NCI-H2227 (cell line): ENCODE measurements at regions not wholly inside any gene's neighbourhood (a gene's known extent, or its start where the extent isn't known, plus 50 kb on each side); places are given as distances from the start of the nearest gene placed in this dataset.
A peak's percentile ranks its signal among the peaks of the same experiment; 100 is the strongest.
"Not testable (repeated sequence)": the region's sequence is repeated elsewhere in the genome, so short reads cannot be mapped to it uniquely, and the experiment has no call there.

Experiments
- DNase-seq: peaks from one replicate; lab custom pipeline; 2025; ENCODE audit not compliant: unreplicated experiment; lab: John Stamatoyannopoulos, UW

DNA sequence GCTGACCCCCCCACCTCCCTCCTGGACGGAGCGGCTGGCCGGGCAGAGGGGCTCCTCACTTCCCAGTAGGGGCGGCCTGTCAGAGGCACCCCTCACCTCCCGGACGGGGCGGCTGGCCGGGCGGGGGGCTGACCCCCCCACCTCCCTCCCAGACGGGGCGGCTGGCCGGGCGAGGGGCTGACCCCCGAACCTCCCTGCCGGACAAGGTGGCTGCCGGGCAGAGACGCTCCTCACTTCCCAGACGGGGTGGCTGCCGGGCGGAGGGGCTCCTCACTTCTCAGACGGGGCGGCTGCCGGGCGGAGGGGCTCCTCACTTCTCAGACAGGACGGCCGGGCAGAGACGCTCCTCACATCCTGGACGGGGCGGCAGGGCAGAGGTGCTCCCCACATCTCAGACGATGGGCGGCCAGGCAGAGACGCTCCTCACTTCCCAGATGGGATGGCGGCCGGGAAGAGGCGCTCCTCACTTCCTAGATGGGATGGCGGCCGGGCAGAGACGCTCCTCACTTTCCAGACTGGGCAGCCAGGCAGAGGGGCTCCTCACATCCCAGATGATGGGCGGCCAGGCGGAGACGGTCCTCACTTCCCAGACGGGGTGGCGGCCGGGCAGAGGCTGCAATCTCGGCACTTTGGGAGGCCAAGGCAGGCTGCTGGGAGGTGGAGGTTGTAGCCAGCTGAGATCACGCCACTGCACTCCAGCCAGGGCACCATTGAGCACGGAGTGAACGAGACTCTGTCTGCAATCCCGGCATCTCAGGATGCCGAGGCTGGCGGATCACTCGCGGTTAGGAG, 66.2 kb upstream of the PAPPA2 start:
- DNase-seq: not testable (repeated sequence)

DNA sequence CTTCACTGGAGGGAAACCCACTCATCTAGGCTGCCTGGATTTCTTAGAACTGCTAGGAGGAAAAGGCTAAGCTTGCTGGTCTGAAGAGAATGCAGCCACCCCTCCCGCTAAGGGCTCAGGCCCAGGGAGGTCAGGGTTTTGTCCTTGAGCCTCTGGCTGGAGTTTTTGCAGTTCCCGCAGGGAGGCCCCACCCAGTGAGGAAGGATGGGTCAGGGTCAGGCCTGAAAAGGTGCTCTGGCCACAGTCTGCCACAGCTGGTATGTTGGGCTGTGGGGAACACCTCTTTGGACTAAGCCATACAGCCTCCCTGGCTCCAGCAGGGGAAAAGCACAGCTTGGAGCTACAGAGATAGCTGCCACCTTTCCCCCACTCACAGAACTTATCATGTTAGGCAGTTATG, 71.4 kb upstream of the PAPPA2 start:
- no peak for DNase-seq

GRCh38 chr1:176384841-176385240, 78.1 kb upstream of the PAPPA2 start:
- no peak for DNase-seq

DNA sequence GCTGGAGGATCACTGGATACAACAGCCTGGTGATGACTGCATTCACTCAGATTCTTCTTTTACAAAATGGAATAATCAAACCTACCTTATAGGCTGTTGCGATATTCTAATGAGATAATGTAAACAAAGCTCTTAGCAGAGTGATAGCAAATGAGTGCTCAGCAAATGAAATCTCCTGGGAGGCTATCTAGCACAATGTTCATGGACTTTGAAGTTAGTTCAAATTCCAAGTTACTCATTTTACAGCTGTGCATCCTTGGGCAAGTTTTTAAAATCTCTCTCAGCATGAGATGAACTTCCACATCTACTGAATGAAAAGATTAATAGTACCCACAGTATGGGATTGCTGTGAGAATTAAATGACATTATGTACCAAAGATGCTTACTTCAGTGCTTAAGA, 80.8 kb upstream of the PAPPA2 start:
- no peak for DNase-seq

GRCh38 chr1:176379626-176380339, 83.2 kb upstream of the PAPPA2 start:
- no peak for DNase-seq

DNA sequence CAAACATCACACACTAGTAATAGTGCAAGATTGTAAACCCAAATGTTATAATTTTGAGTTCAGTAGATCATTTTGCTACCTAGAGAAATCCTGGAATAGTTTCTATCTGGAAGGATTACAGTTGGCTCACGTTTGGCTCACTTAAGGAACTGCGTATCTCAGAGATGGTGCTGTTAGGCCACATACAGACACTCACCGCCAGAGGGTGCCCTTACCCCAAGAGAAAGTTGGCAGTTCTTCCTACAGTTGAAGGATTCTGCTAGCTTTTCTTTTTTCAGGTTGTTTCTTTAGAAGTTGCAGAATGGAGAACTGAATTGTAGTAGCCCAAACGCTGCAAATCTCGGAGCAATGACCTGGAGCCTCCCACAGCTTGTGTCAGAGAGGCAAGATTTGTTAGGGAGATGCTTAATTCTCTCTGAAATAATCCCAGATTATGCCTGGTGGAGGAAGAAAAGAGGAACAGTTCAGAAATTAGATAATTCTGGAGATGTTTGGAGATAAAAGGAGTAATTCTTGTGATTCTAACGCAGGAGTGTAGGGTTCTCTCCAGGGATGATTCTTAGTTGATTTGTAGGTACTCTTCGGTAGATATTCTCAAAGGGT, 87.9 kb upstream of the PAPPA2 start:
- peak; percentile 76 for DNase-seq

GRCh38 chr1:176364236-176364905, 98.6 kb upstream of the PAPPA2 start:
- DNase-seq: peak; percentile 18

GRCh38 chr1:176349135-176349715, 113.8 kb upstream of the PAPPA2 start:
- peak; percentile 21 for DNase-seq

DNA sequence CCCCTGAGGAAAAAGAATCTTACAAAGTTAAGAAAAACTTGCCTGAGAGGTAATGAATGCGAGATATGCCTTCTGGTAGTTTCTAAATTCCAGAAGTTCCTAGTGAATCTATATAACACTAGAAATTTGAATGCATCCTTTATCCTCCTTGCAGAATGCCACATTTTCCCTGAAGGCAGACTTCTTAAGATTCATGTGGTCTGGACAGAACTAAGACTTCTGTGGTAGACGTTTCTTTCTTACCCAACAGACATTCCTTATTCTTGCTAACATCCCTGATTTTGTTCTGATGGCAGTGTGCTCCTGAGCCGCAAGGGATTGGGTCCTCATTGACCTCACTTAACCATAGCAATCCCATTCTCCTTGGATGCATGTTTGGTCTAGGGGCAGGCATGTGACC, 121.3 kb upstream of the PAPPA2 start:
- no peak for DNase-seq

DNA sequence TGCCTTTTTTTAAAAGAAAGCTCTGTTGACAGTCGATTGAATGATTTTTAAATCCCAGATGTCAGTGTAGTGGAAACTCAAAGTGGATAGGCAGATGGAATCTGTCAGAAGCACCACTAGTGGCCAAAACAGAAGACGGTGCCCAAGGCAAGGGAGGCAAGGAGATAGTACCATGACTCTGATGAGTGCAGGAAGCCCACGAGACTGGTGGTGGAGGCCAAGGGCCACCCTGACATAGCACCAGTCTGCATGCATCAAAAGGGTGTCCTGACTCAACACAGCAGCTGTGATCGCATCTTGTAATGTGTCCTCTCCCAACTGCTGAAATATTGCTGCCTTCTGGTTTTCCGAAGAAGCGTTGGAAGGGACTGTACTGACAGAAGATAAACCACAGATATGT, 124.1 kb upstream of the PAPPA2 start:
- no peak for DNase-seq

GRCh38 chr1:176330782-176331181, 123.7 kb upstream of the COP1 start:
- no peak for DNase-seq

DNA sequence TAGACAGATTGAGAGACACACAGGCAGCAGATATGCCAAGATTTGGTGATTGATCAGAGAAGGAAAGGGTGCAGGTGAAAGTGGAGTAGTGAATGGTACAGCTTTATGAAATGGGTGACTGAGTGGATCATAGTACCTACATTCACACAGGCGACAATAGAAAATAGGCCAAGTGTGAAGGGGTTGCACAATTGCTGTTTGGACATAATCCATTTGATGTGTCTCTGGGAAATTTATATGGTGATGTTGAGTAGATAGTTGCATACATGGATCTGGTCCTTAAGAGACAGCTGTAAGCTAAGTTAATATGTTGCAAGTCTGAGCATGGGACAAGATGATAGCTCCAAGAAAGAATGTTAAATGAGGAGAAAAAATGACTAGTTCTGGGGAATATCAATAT, 118.6 kb upstream of the COP1 start:
- DNase-seq: no peak

DNA sequence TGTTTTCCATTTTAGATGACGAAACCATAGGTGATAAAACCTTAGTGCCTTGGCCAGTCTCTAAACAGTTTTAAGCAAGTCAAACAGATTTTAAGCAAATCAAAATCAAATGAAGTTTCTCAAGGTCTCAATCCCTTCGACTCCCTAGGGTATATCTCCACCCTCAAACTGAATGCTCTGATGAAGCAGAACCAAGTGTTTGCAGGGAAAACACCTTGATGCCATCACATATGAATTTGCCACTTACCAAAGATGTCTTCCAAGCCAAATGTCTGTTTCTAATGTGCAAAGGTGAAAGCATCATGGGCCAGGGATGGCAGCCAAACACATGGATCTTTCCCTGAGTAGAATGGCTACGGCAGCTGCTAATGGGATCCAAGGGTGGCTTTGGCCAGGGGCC, 116.4 kb upstream of the COP1 start:
- DNase-seq: no peak

DNA sequence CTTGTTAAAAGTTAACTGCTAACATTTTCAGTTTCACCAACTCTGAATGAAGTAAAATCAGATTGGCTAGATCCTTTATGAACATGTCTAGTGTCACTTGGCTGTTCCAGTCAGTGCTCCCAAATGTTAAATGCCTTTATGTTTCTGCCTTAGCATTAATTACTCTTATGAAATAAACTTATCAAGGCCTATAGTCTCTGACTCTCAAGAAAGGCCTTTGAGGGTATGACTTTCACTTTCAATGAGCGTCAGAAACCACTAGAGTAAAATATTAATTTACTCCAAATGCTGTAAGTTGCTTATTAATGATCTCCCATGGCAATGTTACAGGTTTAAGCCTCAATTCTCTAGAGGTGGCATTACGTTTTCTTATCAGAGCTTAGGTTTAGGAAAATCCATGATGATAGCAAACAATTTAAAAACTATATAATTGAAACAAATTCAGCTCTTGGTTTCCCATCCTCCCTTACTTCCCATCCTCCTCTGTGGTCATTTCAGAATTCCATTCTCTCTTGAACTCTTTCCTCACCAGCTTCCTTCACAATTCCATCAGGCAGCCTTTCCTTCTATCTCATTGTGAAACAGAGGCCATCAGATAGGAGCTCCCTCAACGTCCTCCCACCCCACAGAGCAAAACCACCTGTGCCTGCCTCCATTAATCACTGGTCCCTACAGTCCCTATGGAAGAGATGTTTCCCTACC, 108.6 kb upstream of the COP1 start:
- DNase-seq: no peak

- not testable (repeated sequence) for DNase-seq
These were observed 89.5 kb upstream of the COP1 start for GRCh38 chr1:176296602-176297001.

DNA sequence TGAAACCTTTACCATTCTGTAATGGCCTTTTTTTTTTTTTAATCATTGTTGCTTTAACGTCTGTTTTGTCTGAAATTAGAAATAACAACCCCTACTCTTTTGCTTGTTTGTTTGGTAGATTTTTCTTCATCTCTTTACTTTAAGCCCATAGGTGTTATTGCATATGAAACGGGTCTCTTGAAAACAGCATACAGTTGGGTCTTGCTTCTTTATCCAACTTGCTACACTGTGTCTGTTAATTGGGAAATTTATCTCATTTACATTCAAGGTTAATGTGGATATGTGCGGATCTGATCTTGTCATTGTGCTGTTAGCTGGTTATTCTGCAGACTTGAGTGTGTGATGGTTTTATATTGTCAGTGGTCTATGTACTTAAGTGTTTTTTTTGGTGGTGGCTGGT, 78.9 kb upstream of the COP1 start:
- DNase-seq: no peak

DNA sequence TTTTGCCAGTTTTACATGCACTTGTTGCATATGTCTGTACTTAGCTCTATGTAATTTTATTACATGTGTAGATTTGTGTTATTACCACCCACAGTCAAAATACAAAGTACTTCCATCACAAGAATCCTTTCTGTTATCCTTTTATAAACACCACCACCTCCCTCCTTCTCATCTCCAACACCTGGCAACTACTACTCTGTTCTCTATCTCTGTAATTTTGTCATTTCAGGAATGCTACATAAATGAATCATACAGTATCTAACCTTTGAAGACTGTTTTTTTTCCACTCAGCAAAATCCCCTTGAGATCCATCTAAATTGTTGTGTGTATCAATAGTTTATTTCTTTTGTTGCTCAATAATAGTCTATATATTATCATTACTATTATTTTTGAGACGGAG, 64.5 kb upstream of the COP1 start:
- DNase-seq: no peak
